ENCODE measurements at regions not wholly inside any gene's neighbourhood (a gene's known extent, or its start where the extent isn't known, plus 50 kb on each side); places are given as distances from the start of the nearest gene placed in this dataset.

DNA sequence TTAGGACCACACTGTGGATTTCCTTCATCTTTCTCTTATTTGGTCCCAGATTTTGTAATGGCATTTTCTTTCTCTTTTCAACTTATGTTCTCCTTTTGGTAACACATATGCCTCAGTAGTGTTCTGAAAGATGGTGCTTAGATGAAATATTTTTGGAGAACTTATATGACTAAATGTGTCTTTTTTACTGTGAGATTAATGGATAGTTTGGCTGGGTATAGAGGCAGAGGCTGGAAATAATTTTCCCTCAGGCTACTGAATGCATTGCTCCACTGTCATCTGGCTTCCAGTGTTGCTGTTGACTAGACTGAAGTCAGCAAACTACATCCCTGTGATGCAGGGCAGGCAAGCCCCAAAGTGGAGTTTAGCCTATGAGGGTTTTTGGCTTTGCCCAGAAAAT lies 450.9 kb downstream of the DMAC1 start:
- TF ChIP-seq, protein P1, sequence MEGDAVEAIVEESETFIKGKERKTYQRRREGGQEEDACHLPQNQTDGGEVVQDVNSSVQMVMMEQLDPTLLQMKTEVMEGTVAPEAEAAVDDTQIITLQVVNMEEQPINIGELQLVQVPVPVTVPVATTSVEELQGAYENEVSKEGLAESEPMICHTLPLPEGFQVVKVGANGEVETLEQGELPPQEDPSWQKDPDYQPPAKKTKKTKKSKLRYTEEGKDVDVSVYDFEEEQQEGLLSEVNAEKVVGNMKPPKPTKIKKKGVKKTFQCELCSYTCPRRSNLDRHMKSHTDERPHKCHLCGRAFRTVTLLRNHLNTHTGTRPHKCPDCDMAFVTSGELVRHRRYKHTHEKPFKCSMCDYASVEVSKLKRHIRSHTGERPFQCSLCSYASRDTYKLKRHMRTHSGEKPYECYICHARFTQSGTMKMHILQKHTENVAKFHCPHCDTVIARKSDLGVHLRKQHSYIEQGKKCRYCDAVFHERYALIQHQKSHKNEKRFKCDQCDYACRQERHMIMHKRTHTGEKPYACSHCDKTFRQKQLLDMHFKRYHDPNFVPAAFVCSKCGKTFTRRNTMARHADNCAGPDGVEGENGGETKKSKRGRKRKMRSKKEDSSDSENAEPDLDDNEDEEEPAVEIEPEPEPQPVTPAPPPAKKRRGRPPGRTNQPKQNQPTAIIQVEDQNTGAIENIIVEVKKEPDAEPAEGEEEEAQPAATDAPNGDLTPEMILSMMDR (IDR thresholded peaks at IDR 0.05; ENCODE audit: low read depth, low read length, missing control alignments): no peak
- DNase-seq: no peak
- in situ Hi-C loops (cut with HindIII; ENCODE audit: low pct_ligation_motif_present, low sequenced_read_pairs): no loop called here
- Histone ChIP-seq H3K27me3 (replicated peaks) (no peaks in the 10 kb centered on the region), H3K36me3 (replicated peaks) (no peaks in the 10 kb centered on the region), H3K27ac (no peak overlapping the region), H3K4me3 (ENCODE audit: low read depth, low read length) (no peak overlapping the region)

DNA sequence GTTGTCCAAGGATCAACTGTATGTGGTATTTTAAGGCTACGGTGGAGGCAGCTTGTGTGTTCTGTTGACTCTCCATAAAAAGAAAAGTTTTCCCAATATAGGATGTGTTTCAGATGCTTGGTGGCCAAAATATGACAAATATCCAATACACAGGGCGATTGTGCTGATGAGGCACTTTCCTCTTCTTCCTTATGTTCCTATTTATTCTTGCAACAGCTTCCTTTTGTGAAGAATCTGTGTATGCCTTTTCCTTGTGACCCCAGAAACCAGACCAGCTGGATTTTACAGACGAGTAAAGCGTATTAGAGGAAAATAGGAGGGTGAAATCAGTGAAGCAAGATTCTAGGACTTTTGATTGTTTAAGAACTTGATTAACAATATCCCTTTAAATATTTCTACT lies 452.0 kb downstream of the DMAC1 start:
- Histone ChIP-seq H3K4me3 (ENCODE audit: low read depth, low read length) (no peak overlapping the region), H3K36me3 (replicated peaks) (no peaks in the 10 kb centered on the region), H3K27ac (no peak overlapping the region), H3K27me3 (replicated peaks) (no peaks in the 10 kb centered on the region)
- in situ Hi-C loops (cut with HindIII; ENCODE audit: low pct_ligation_motif_present, low sequenced_read_pairs): no loop called here
- TF ChIP-seq, protein P1 (IDR thresholded peaks at IDR 0.05; ENCODE audit: low read depth, low read length, missing control alignments): no peak
- no peak for DNase-seq

GRCh38 chr9:7346144-7346543 lies 453.4 kb downstream of the DMAC1 start:
- TF ChIP-seq, protein P1 (IDR thresholded peaks at IDR 0.05; ENCODE audit: low read depth, low read length, missing control alignments): no peak
- Histone ChIP-seq H3K4me3 (ENCODE audit: low read depth, low read length) (no peak overlapping the region), H3K36me3 (replicated peaks) (no peaks in the 10 kb centered on the region), H3K27ac (no peak overlapping the region), H3K27me3 (replicated peaks) (no peaks in the 10 kb centered on the region)
- DNase-seq: no peak
- in situ Hi-C loops (cut with HindIII; ENCODE audit: low pct_ligation_motif_present, low sequenced_read_pairs): no loop called here

GRCh38 chr9:7342736-7343135 lies 456.8 kb downstream of the DMAC1 start:
- H3K36me3 ChIP-seq (replicated peaks): no peaks in the 10 kb centered on the region
- no peak overlapping the region for H3K4me3 ChIP-seq (ENCODE audit: low read depth, low read length)
- H3K27me3 ChIP-seq (replicated peaks): no peaks in the 10 kb centered on the region
- no peak for DNase-seq
- in situ Hi-C loops (cut with HindIII; ENCODE audit: low pct_ligation_motif_present, low sequenced_read_pairs): no loop called here
- TF ChIP-seq, protein P1 (IDR thresholded peaks at IDR 0.05; ENCODE audit: low read depth, low read length, missing control alignments): no peak
- no peak overlapping the region for H3K27ac ChIP-seq

- in situ Hi-C loops (cut with HindIII; ENCODE audit: low pct_ligation_motif_present, low sequenced_read_pairs): no loop called here
- Histone ChIP-seq H3K4me3 (ENCODE audit: low read depth, low read length) (no peak overlapping the region), H3K36me3 (replicated peaks) (no peaks in the 10 kb centered on the region), H3K27me3 (replicated peaks) (no peaks in the 10 kb centered on the region), H3K27ac (no peak overlapping the region)
- DNase-seq: no peak
- TF ChIP-seq, protein P1 (IDR thresholded peaks at IDR 0.05; ENCODE audit: low read depth, low read length, missing control alignments): peak; percentile 9
These were observed 457.3 kb downstream of the DMAC1 start for GRCh38 chr9:7342229-7342628.

GRCh38 chr9:7341571-7341970 lies 458.0 kb downstream of the DMAC1 start:
- Histone ChIP-seq H3K4me3 (ENCODE audit: low read depth, low read length) (no peak overlapping the region), H3K27ac (no peak overlapping the region), H3K27me3 (replicated peaks) (no peaks in the 10 kb centered on the region), H3K36me3 (replicated peaks) (no peaks in the 10 kb centered on the region)
- TF ChIP-seq, protein P1 (IDR thresholded peaks at IDR 0.05; ENCODE audit: low read depth, low read length, missing control alignments): no peak
- DNase-seq: no peak
- in situ Hi-C loops (cut with HindIII; ENCODE audit: low pct_ligation_motif_present, low sequenced_read_pairs): no loop called here

Data from brain microvascular endothelial cell (primary cell).